ENCODE measurements at regions not wholly inside any gene's neighbourhood (a gene's known extent, or its start where the extent isn't known, plus 50 kb on each side); places are given as distances from the start of the nearest gene placed in this dataset.
"Not testable (repeated sequence)": the region's sequence is repeated elsewhere in the genome, so short reads cannot be mapped to it uniquely, and the experiment has no call there.

DNA sequence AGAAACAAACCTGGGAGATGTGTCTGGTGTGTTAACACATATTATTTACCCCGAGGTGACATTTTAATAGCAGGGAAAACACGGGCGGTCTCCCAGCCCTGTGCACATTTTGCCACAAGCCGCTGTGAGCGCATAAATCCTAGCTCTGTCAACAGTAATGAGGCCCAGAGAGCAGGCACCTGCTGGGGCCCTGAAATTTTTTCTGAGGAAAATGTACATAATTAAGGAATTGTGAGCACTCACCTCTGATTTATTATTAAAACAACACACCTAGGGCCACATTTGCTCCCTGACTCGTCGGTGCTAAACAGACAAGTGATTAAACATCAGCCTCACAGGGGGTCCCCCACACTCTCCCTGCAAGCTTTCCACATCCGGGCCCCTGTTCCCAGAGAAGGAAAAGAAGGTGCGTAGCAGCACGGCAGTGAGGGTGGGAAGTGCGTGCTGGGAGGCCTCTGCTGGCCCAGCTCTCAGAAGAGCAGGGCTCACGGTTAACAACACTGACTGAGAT lies 616.3 kb downstream of the UQCRFS1 start:
- Histone ChIP-seq H3K9me3 (no peaks in the 10 kb centered on the region), H3K27ac (no peak overlapping the region), H3K36me3 (no peaks in the 10 kb centered on the region), H3K27me3 (no peaks in the 10 kb centered on the region), H3K4me1 (no peaks in the 10 kb centered on the region), H3K4me3 (no peak overlapping the region)
- DNase-seq: no peak
- TF ChIP-seq, protein P1, sequence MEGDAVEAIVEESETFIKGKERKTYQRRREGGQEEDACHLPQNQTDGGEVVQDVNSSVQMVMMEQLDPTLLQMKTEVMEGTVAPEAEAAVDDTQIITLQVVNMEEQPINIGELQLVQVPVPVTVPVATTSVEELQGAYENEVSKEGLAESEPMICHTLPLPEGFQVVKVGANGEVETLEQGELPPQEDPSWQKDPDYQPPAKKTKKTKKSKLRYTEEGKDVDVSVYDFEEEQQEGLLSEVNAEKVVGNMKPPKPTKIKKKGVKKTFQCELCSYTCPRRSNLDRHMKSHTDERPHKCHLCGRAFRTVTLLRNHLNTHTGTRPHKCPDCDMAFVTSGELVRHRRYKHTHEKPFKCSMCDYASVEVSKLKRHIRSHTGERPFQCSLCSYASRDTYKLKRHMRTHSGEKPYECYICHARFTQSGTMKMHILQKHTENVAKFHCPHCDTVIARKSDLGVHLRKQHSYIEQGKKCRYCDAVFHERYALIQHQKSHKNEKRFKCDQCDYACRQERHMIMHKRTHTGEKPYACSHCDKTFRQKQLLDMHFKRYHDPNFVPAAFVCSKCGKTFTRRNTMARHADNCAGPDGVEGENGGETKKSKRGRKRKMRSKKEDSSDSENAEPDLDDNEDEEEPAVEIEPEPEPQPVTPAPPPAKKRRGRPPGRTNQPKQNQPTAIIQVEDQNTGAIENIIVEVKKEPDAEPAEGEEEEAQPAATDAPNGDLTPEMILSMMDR (IDR thresholded peaks at IDR 0.05): no peak
- ATAC-seq: no peak
- intact Hi-C loops (cut with DNase I): no loop called here

GRCh38 chr19:28595722-28596480 lies 617.0 kb downstream of the UQCRFS1 start:
- no peaks in the 10 kb centered on the region for H3K4me1 ChIP-seq
- DNase-seq: no peak
- no peak overlapping the region for H3K27ac ChIP-seq
- H3K9me3 ChIP-seq: no peaks in the 10 kb centered on the region
- H3K4me3 ChIP-seq: no peak overlapping the region
- ATAC-seq: no peak
- intact Hi-C loops (cut with DNase I): no loop called here
- TF ChIP-seq, protein P1 (IDR thresholded peaks at IDR 0.05): no peak
- no peaks in the 10 kb centered on the region for H3K27me3 ChIP-seq
- no peaks in the 10 kb centered on the region for H3K36me3 ChIP-seq

GRCh38 chr19:28594737-28595136 lies 618.2 kb downstream of the UQCRFS1 start:
- H3K9me3 ChIP-seq: no peaks in the 10 kb centered on the region
- intact Hi-C loops (cut with DNase I): no loop called here
- DNase-seq (no peak), ATAC-seq (no peak)
- H3K36me3 ChIP-seq: no peaks in the 10 kb centered on the region
- TF ChIP-seq, protein P1 (IDR thresholded peaks at IDR 0.05): no peak
- no peak overlapping the region for H3K4me3 ChIP-seq
- no peak overlapping the region for H3K27ac ChIP-seq
- H3K27me3 ChIP-seq: no peaks in the 10 kb centered on the region
- H3K4me1 ChIP-seq: no peaks in the 10 kb centered on the region

- H3K4me3 ChIP-seq; H3K9me3 ChIP-seq; ATAC-seq; H3K4me1 ChIP-seq; H3K27ac ChIP-seq; intact Hi-C loops (cut with DNase I); H3K36me3 ChIP-seq; H3K27me3 ChIP-seq; DNase-seq: not testable (repeated sequence)
Measured at GRCh38 chr19:28589991-28590411, 623.0 kb downstream of the UQCRFS1 start.

DNA sequence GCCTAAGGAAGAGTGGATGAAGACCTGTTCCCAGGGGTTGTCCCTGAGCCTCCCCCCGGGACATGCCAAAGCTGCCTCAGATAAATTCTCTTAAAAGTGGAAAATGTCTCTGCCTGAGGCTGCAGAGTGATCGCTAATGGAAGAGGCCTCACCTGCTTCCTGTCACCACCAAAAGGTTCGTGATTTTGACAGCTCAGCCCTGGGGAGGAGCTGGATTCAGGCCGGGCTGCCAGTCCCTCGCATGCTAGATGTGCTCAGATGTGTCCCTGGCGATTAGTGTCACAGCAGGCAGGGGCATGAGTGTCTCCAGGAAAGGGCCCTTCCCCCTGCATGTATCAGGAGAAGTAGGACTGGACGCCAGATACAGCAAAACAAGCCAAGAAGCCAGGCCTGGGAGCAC lies 626.5 kb downstream of the UQCRFS1 start:
- DNase-seq (no peak), ATAC-seq (no peak)
- no peak overlapping the region for H3K27ac ChIP-seq
- no peaks in the 10 kb centered on the region for H3K36me3 ChIP-seq
- intact Hi-C loops (cut with DNase I): no loop called here
- TF ChIP-seq, protein P1 (IDR thresholded peaks at IDR 0.05): no peak
- no peak overlapping the region for H3K4me3 ChIP-seq
- H3K27me3 ChIP-seq: no peaks in the 10 kb centered on the region
- no peaks in the 10 kb centered on the region for H3K4me1 ChIP-seq
- H3K9me3 ChIP-seq: no peaks in the 10 kb centered on the region

DNA sequence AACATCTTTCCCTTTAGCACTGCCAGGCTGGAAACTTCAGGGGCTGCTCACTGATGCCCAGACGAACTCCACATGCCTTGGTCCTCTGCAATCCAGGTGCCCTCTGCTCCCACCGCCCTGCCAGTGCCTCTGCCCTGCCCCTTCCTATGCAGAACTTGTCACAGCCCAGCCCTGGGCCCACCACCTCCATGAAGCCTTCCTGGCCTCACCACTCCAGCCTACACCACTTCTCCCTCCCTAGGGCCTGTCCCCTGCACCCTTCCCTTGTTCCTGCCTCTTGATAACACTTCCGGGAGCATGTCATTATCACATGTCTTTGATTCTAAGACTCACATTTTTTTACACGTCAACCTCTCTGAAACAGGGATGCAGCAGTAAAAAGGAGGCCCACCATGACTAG lies 627.2 kb downstream of the UQCRFS1 start:
- Histone ChIP-seq H3K4me1 (no peaks in the 10 kb centered on the region), H3K27ac (no peak overlapping the region), H3K4me3 (no peak overlapping the region), H3K9me3 (no peaks in the 10 kb centered on the region), H3K36me3 (no peaks in the 10 kb centered on the region), H3K27me3 (no peaks in the 10 kb centered on the region)
- DNase-seq (no peak), ATAC-seq (no peak)
- intact Hi-C loops (cut with DNase I): no loop called here
- TF ChIP-seq, protein P1 (IDR thresholded peaks at IDR 0.05): no peak

All from left lung (tissue), 4 donors.